Transverse colon (tissue), 4 donors: ENCODE measurements at regions not wholly inside any gene's neighbourhood (a gene's known extent, or its start where the extent isn't known, plus 50 kb on each side); places are given as distances from the start of the nearest gene placed in this dataset.
"Not testable (repeated sequence)": the region's sequence is repeated elsewhere in the genome, so short reads cannot be mapped to it uniquely, and the experiment has no call there.

Experiments
- DNase-seq: peaks from one replicate; pipeline ENCODE4 v3.0.0-alpha.2; 2019
- H3K27ac ChIP-seq, 4 donors: fragments of 200-600 bp; sonication (generic); 2 replicates each; pipeline ENCODE4 v1.5.1; 2016 to 2018; ENCODE audit warnings: inconsistent platforms in 4 of 4
- H3K27me3 ChIP-seq: fragments of 200-600 bp; sonication (generic); 2 replicates; pipeline ENCODE4 v1.5.1; 2017; ENCODE audit warnings: inconsistent platforms
- H3K36me3 ChIP-seq, 4 donors: fragments of 200-600 bp; sonication (generic); 2 replicates each; pipeline ENCODE4 v1.5.1; 2017 to 2019; ENCODE audit warnings: inconsistent platforms in 4 of 4
- H3K4me1 ChIP-seq, 4 donors: fragments of 200-600 bp; sonication (generic); 2 replicates each; pipeline ENCODE4 v1.5.1; 2017 to 2020; ENCODE audit warnings: inconsistent platforms in 4 of 4
- H3K4me3 ChIP-seq, 4 donors: fragments of 200-600 bp; sonication (generic); 1 replicate in 1 of 4; 2 replicates in 3 of 4; pipeline versions ENCODE4 v1.5.1 to v1.6.1; 2017 to 2019; ENCODE audit warnings: inconsistent platforms in 4 of 4
- H3K9me3 ChIP-seq, 2 donors: fragments of 200-600 bp; sonication (generic); 2 replicates each; pipeline ENCODE4 v1.5.1; 2017 to 2019; ENCODE audit warnings: inconsistent platforms in 2 of 2
- WGBS, 2 donors: methylation state at CpG; one replicate each; pipeline ENCODE4 v1.1.5; 2018; ENCODE audit warnings: low coverage in 1 of 2; 5-methylcytosine and 5-hydroxymethylcytosine counted together
- in situ Hi-C, 4 donors: fragments of 200-750 bp; cut with MboI; loops; one replicate each; pipeline versions ENCODE4 v1.15.0 to v1.15.1; 2017; ENCODE audit warnings: low sequenced_read_pairs in 3 of 4, low pct_ligation_motif_present in 1 of 4, low pct_unique_long_range_greater_than_20kb in 1 of 4
- intact Hi-C: fragments of 100-400 bp; cut with DNase I; formaldehyde crosslinking; loops from one replicate; pipeline ENCODE4 v1.15.1; 2023; ENCODE audit warnings: low total_unique reads

DNA sequence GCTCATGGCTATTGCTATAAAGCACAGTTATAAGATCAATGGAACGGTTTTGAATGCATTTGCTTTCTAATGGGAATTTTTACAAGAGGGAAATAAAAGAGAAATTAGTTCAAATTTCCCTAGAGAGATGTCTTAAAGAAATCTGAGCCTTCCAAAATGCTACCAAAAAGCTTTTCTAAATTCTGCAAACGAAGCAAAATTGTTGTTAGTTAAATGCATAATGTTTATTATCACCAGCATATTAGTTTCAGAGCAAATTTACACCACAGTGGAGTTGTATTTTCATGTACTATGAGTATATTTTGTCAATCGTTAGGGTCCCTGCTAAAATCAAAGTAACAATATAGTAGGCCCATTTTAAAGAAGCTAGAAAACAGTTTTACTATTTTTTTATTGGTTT, 67.4 kb upstream of the KIF2A start:
- H3K27ac ChIP-seq, DNase-seq, in situ Hi-C loops, H3K4me1 ChIP-seq, H3K4me3 ChIP-seq, H3K9me3 ChIP-seq, H3K27me3 ChIP-seq, H3K36me3 ChIP-seq: not testable (repeated sequence)
- intact Hi-C loops: loop anchor here (10.0 kb wide), 1 partner anchor 826 kb away; no protein-coding TSS in a partner anchor
- 74 to 100% methylated on average over 1 to 3 of the region's 3 CpGs for WGBS, 2 donors

DNA sequence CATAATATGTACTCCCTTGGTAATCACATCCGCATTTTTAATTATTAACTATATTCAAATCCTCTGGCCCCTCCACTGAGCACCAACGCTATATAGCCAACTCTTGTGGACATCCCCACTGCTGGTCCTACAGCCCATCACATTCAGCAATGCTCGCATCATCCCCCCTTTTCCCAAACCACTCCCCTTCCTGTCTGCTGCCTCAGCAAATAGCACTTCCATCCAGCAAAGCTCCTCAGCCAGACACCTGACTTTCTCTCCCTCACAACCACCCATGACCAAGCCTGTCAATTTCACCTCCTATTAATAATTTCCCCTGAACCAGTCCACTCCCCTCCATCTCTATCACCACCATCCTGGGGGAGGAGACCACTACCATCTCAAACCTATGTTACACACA, 65.5 kb upstream of the KIF2A start:
- H3K27me3 ChIP-seq, H3K4me3 ChIP-seq, DNase-seq, H3K9me3 ChIP-seq, H3K4me1 ChIP-seq, H3K27ac ChIP-seq, intact Hi-C loops, in situ Hi-C loops, H3K36me3 ChIP-seq: not testable (repeated sequence)
- WGBS, 2 donors: 77 to 93% methylated on average over 3 of the region's 3 CpGs

DNA sequence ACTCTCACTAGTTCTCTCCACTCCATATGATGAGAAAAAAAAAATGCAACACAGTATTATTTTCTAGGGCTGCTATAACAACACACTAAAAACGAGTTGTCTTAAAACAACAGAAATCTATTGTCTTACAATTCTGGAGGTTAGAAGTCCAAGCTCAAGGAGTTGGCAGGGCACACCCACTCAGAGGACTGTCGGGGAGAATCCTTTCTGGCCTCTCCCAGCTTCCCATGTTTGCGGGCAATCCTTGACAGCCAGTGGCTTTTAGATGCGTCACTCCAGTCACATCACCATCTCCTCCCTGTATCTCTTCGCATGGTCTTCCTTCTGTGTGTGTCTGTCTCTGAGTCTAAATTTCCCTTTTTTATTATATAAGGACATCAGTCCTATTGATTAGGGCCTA, 64.0 kb upstream of the KIF2A start:
- DNase-seq, H3K4me1 ChIP-seq, H3K9me3 ChIP-seq, H3K27ac ChIP-seq, H3K36me3 ChIP-seq, H3K27me3 ChIP-seq, intact Hi-C loops, H3K4me3 ChIP-seq, in situ Hi-C loops: not testable (repeated sequence)
- 72 to 76% methylated on average over 5 of the region's 5 CpGs for WGBS, 2 donors

DNA sequence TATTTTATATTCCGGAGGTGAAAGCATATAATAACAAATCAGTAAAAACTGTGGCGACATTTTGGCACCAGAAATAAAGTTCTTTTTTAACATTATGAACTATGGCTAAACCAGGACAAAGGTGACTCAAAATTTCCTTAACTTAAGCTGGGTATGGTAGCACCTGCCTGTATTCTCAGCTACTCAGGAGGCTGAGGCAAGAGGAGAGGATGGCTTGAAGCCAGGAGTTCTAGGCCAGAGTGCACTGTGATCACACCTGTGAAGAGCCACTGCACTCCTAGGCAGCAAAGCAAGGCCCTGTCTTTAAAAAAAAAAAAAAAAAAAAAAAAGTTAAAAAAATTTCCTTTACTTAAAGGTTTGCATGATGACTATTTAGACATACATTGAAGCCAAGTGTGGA, 63.0 kb upstream of the KIF2A start:
- H3K27ac ChIP-seq, intact Hi-C loops, H3K36me3 ChIP-seq, H3K27me3 ChIP-seq, H3K4me3 ChIP-seq, DNase-seq, in situ Hi-C loops, H3K9me3 ChIP-seq, H3K4me1 ChIP-seq: not testable (repeated sequence)
- WGBS, 2 donors: 72 to 78% methylated on average over 2 of the region's 2 CpGs

DNA sequence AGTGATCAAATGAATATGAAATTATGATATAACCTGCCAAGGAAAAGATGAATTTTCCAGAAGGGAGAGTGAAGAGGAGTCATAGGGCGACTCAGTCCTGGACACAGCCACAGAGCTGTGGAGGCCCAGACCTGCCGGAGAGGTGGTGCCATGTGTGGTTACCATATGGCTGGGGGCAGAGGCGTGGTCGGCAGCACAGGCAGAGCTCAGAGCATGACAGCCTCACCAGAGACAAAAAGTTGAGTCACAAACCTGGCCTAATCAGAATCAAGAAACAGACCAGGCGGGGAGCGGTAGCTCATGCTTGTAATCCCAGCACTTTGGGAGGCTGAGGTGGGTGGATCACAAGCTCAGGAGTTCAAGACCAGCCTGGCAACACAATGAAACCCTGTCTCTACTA, 57.8 kb upstream of the KIF2A start:
- H3K36me3 ChIP-seq, H3K9me3 ChIP-seq, H3K27ac ChIP-seq, DNase-seq, H3K27me3 ChIP-seq, in situ Hi-C loops, intact Hi-C loops, H3K4me1 ChIP-seq, H3K4me3 ChIP-seq: not testable (repeated sequence)
- WGBS, 2 donors: 89 to 100% methylated on average over 5 to 6 of the region's 6 CpGs

DNA sequence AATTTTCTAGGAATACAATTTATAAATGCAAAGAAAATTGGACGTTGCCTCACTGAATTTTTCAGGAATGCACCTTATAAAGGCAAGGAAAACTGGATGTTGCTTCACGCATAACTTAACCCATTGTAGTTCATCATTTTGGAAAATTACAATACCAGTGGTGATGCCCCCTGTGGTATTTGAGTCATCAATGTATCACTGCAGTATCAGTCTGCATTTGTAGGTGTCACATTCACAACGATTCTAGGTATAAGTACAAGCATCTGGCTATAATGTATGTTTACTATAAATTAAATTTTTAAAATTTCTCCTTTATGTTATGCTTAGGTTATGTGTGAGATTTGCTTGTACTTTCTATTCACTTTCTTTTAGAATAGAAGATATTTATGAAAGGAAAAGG, 55.9 kb upstream of the KIF2A start:
- H3K27ac ChIP-seq, H3K4me1 ChIP-seq, in situ Hi-C loops, H3K4me3 ChIP-seq, H3K27me3 ChIP-seq, DNase-seq, intact Hi-C loops, H3K36me3 ChIP-seq, H3K9me3 ChIP-seq: not testable (repeated sequence)
- 68 to 81% methylated on average over 3 of the region's 3 CpGs for WGBS, 2 donors

DNA sequence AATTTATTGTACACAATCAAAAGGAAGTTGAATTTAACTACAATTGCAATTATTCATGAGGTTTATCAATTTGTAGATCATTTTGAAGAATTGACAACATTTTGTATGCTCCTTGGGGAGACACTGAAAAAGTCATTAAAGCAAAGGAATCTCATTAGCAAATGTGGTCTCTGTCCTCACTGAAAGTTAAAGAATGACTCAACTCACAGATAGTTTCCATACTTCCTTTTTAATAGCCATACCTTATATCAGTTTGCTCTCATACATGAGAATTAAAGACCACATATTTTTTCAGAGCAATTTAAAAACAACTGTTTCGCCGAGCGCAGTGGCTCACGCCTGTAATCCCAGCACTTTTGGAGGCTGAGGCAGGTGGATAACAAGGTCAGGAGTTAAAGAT, 55.1 kb upstream of the KIF2A start:
- intact Hi-C loops, H3K4me1 ChIP-seq, H3K9me3 ChIP-seq, in situ Hi-C loops, H3K36me3 ChIP-seq, H3K27ac ChIP-seq, H3K4me3 ChIP-seq, H3K27me3 ChIP-seq, DNase-seq: not testable (repeated sequence)
- WGBS, 2 donors: 83 to 94% methylated on average over 3 to 4 of the region's 4 CpGs

DNA sequence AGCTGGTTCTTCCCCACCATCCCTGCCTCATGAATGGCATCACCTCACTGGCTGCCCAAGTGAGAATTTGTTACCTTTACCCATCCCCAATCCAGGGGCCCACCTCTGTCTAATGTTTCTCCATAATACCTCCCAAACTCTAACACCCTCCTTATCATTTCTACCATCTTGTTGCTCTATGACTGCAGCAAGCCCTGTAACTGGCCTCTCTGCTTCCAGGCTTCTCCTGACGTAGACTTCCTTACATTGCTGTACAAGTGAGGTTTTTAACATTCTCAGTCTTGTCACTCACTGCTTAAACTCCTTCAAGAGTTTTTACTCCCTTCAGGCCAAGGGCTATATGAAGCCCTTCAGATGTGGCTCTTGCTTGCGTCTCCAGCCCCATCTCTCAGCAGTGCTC, 53.5 kb upstream of the KIF2A start:
- H3K4me3 ChIP-seq, H3K4me1 ChIP-seq, H3K27me3 ChIP-seq, DNase-seq, H3K9me3 ChIP-seq, H3K27ac ChIP-seq, in situ Hi-C loops, H3K36me3 ChIP-seq, intact Hi-C loops: not testable (repeated sequence)
- WGBS, 2 donors: 93% methylated on average over 2 of the region's 2 CpGs; no CpG with 5 or more reads in 1 of the 2 donors

DNA sequence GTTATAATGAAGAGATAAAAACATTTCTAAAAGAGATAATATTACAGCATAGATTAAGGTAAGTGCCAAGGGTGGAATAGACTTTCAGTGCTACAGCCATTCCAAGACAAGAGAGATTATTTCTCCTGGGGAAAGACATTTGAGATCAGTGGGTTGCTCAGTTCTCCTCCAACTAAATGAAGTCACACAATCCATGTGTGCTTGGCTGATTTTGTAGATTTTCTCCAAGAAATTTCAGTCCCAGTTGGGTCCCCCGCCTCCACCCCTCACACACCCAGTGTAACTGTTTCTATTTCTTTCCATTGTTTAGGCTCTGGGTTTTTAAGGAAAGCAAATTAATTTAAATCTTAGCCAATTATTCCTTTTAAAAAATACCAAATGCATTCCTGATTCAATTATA, 50.5 kb upstream of the KIF2A start:
- DNase-seq, in situ Hi-C loops, H3K27me3 ChIP-seq, H3K4me1 ChIP-seq, H3K4me3 ChIP-seq, H3K27ac ChIP-seq, H3K36me3 ChIP-seq, intact Hi-C loops, H3K9me3 ChIP-seq: not testable (repeated sequence)
- 96 to 100% methylated on average over 1 of the region's 1 CpG for WGBS, 2 donors
